Endothelial cell (in vitro differentiated cells): ENCODE measurements at regions not wholly inside any gene's neighbourhood (a gene's known extent, or its start where the extent isn't known, plus 50 kb on each side); places are given as distances from the start of the nearest gene placed in this dataset.
"Not testable (repeated sequence)": the region's sequence is repeated elsewhere in the genome, so short reads cannot be mapped to it uniquely, and the experiment has no call there.

Experiments used
- DNase-seq: peaks from one replicate; pipeline ENCODE4 v3.0.0; 2021; ENCODE audit warnings: low spot score
- H3K27ac Mint-ChIP-seq: one replicate; pipeline ENCODE4 v1.8.0; 2021; ENCODE audit warnings: mixed read lengths, inconsistent platforms; ENCODE audit not compliant: unreplicated experiment
- H3K27me3 Mint-ChIP-seq: one replicate; pipeline ENCODE4 v1.8.0; 2021; ENCODE audit warnings: mild to moderate bottlenecking, moderate library complexity, mixed read lengths, inconsistent platforms; ENCODE audit not compliant: unreplicated experiment
- H3K36me3 Mint-ChIP-seq: one replicate; pipeline ENCODE4 v1.8.0; 2021; ENCODE audit warnings: mild to moderate bottlenecking, low read depth, mixed read lengths, inconsistent platforms; ENCODE audit not compliant: unreplicated experiment
- H3K4me1 Mint-ChIP-seq: one replicate; pipeline ENCODE4 v1.8.0; 2021; ENCODE audit warnings: mild to moderate bottlenecking, mixed read lengths, inconsistent platforms; ENCODE audit not compliant: unreplicated experiment
- H3K4me3 Mint-ChIP-seq: one replicate; pipeline ENCODE4 v1.8.0; 2021; ENCODE audit warnings: mild to moderate bottlenecking, mixed read lengths, inconsistent platforms; ENCODE audit not compliant: unreplicated experiment
- H3K9me3 Mint-ChIP-seq: one replicate; pipeline ENCODE4 v1.8.0; 2021; ENCODE audit warnings: mixed read lengths, inconsistent platforms; ENCODE audit not compliant: unreplicated experiment
- CTCF ChIP-seq: fragments of 200-600 bp; sonication (generic); IDR thresholded peaks from one replicate; pipeline ENCODE4 v1.5.0; 2021; ENCODE audit warnings: antibody characterized with exemption; ENCODE audit not compliant: unreplicated experiment

GRCh38 chr20:51276296-51276695 lies 253.4 kb upstream of the KCNG1 start:
- DNase-seq: no peak
- no peak for TF ChIP-seq CTCF
- Mint-ChIP-seq H3K4me3 (no peak overlapping the region), H3K9me3 (no peaks in the 10 kb centered on the region), H3K36me3 (no peaks in the 10 kb centered on the region), H3K27ac (no peak overlapping the region), H3K4me1 (no peaks in the 10 kb centered on the region), H3K27me3 (peaks cover 4% of the 10 kb centered on the region)

GRCh38 chr20:51275826-51276225 lies 252.9 kb upstream of the KCNG1 start:
- TF ChIP-seq CTCF: no peak
- no peak for DNase-seq
- Mint-ChIP-seq H3K9me3 (no peaks in the 10 kb centered on the region), H3K27ac (no peak overlapping the region), H3K4me1 (no peaks in the 10 kb centered on the region), H3K36me3 (no peaks in the 10 kb centered on the region), H3K27me3 (peaks cover 4% of the 10 kb centered on the region), H3K4me3 (no peak overlapping the region)

- H3K9me3 Mint-ChIP-seq: no peaks in the 10 kb centered on the region
These were observed 252.3 kb upstream of the KCNG1 start for GRCh38 chr20:51275181-51275580.

GRCh38 chr20:51272401-51272800 lies 249.5 kb upstream of the KCNG1 start:
- H3K4me1 Mint-ChIP-seq: no peaks in the 10 kb centered on the region
- no peak overlapping the region for H3K4me3 Mint-ChIP-seq
- H3K36me3 Mint-ChIP-seq: no peaks in the 10 kb centered on the region
- H3K27ac Mint-ChIP-seq: no peak overlapping the region
- no peak for TF ChIP-seq CTCF
- no peak for DNase-seq
- H3K27me3 Mint-ChIP-seq: peaks cover 2% of the 10 kb centered on the region
- H3K9me3 Mint-ChIP-seq: no peaks in the 10 kb centered on the region

More at GRCh38 chr20:51275181-51275580, 252.3 kb upstream of the KCNG1 start:
- Mint-ChIP-seq H3K27me3 (peaks cover 4% of the 10 kb centered on the region), H3K4me1 (no peaks in the 10 kb centered on the region), H3K4me3 (no peak overlapping the region), H3K27ac (no peak overlapping the region), H3K36me3 (no peaks in the 10 kb centered on the region)
- no peak for TF ChIP-seq CTCF
- DNase-seq: no peak

GRCh38 chr20:51271931-51272330 lies 249.0 kb upstream of the KCNG1 start:
- DNase-seq: no peak
- Mint-ChIP-seq H3K9me3 (no peaks in the 10 kb centered on the region), H3K27me3 (peaks cover 2% of the 10 kb centered on the region), H3K4me3 (no peak overlapping the region), H3K27ac (no peak overlapping the region), H3K36me3 (no peaks in the 10 kb centered on the region), H3K4me1 (no peaks in the 10 kb centered on the region)
- no peak for TF ChIP-seq CTCF

- H3K27ac Mint-ChIP-seq, DNase-seq, H3K4me1 Mint-ChIP-seq, H3K9me3 Mint-ChIP-seq, H3K36me3 Mint-ChIP-seq, H3K4me3 Mint-ChIP-seq, H3K27me3 Mint-ChIP-seq: not testable (repeated sequence)
These were observed 248.4 kb upstream of the KCNG1 start for GRCh38 chr20:51271289-51271688.
